ENCODE measurements at regions not wholly inside any gene's neighbourhood (a gene's known extent, or its start where the extent isn't known, plus 50 kb on each side); places are given as distances from the start of the nearest gene placed in this dataset.

DNA sequence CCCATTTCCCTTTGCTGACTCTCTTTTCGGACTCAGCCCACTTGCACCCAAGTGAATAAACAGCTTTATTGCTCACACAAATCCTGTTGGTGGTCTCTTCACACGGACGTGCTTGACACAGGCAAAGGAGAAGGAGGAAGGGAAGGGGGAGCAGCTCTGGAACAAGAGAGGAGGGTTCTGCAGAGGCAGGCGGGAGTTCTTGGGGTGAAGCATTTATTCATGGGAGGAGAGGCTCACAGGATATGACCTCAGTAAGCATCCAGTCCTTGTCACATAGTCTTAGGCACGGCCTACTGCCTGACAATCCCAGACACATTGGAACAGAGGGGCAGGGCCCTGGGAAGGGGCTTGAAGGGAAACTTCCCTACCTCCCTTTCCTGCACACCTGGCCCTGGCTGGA lies 171.7 kb upstream of the HS6ST1 start:
- TF ChIP-seq POLR2AphosphoS5 (IDR thresholded peaks at IDR 0.05; ENCODE audit: low read depth), result no peak
- TF ChIP-seq, protein P1, sequence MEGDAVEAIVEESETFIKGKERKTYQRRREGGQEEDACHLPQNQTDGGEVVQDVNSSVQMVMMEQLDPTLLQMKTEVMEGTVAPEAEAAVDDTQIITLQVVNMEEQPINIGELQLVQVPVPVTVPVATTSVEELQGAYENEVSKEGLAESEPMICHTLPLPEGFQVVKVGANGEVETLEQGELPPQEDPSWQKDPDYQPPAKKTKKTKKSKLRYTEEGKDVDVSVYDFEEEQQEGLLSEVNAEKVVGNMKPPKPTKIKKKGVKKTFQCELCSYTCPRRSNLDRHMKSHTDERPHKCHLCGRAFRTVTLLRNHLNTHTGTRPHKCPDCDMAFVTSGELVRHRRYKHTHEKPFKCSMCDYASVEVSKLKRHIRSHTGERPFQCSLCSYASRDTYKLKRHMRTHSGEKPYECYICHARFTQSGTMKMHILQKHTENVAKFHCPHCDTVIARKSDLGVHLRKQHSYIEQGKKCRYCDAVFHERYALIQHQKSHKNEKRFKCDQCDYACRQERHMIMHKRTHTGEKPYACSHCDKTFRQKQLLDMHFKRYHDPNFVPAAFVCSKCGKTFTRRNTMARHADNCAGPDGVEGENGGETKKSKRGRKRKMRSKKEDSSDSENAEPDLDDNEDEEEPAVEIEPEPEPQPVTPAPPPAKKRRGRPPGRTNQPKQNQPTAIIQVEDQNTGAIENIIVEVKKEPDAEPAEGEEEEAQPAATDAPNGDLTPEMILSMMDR (IDR thresholded peaks at IDR 0.05; ENCODE audit: insufficient read depth, low read length), result no peak
- TF ChIP-seq, protein P2, sequence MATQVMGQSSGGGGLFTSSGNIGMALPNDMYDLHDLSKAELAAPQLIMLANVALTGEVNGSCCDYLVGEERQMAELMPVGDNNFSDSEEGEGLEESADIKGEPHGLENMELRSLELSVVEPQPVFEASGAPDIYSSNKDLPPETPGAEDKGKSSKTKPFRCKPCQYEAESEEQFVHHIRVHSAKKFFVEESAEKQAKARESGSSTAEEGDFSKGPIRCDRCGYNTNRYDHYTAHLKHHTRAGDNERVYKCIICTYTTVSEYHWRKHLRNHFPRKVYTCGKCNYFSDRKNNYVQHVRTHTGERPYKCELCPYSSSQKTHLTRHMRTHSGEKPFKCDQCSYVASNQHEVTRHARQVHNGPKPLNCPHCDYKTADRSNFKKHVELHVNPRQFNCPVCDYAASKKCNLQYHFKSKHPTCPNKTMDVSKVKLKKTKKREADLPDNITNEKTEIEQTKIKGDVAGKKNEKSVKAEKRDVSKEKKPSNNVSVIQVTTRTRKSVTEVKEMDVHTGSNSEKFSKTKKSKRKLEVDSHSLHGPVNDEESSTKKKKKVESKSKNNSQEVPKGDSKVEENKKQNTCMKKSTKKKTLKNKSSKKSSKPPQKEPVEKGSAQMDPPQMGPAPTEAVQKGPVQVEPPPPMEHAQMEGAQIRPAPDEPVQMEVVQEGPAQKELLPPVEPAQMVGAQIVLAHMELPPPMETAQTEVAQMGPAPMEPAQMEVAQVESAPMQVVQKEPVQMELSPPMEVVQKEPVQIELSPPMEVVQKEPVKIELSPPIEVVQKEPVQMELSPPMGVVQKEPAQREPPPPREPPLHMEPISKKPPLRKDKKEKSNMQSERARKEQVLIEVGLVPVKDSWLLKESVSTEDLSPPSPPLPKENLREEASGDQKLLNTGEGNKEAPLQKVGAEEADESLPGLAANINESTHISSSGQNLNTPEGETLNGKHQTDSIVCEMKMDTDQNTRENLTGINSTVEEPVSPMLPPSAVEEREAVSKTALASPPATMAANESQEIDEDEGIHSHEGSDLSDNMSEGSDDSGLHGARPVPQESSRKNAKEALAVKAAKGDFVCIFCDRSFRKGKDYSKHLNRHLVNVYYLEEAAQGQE (IDR thresholded peaks at IDR 0.05; ENCODE audit: insufficient replicate concordance, low read depth), result no peak

All from HL-60 (cell line).